Fibroblast of gingiva (primary cell): ENCODE measurements at regions not wholly inside any gene's neighbourhood (a gene's known extent, or its start where the extent isn't known, plus 50 kb on each side); places are given as distances from the start of the nearest gene placed in this dataset.

Experiments
- DNase-seq: peaks from one replicate; pipeline ENCODE4 v3.0.0-alpha.2; 2011; ENCODE audit warnings: low read depth

- no peak for DNase-seq
Observed at GRCh38 chr11:10930224-10930971, 72.5 kb upstream of the ZBED5 start.

GRCh38 chr11:10927538-10927937 lies 69.7 kb upstream of the ZBED5 start:
- DNase-seq, result no peak

DNA sequence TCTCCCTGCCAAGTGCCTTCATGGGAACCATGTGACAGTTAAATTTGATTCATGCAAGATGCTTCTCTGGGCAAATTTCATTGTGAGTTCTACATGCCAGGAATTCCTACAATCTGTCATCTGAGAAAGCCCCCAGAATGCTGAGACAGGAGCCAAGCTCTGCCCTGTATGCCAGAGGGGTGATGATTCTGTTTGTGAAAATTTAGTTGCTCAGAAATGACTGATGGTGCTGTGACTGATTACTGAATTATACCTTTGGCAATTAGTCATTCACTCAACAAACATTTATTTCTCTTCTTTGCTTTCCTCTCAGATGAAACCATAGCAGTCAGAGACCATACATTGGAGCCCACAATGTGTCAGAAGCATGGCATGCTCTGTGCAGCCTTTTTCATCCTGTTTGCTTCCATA lies 69.0 kb upstream of the ZBED5 start:
- DNase-seq, result peak; percentile 51

GRCh38 chr11:10925149-10925926 lies 67.5 kb upstream of the ZBED5 start:
- no peak for DNase-seq

DNA sequence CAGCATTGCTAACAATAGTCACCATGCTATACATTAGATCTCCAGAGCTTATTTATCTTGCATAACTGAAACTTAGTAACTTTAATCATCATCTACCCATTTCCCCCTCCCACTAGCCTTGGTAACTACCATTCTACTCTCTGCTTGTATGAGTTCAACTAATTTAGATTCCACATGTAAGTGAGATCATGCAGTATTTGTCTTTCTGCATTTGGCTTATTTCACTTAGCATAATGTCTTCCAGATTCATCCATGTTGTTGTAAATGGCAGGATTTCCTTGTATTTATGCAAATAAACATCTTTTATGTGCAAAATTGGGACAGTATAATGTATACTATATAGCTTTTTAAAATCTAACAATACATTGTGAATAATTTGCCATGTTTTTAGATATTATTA lies 66.0 kb upstream of the ZBED5 start:
- no peak for DNase-seq

GRCh38 chr11:10922892-10923291 lies 65.0 kb upstream of the ZBED5 start:
- no peak for DNase-seq

- no peak for DNase-seq
Observed at GRCh38 chr11:10920875-10921274, 63.0 kb upstream of the ZBED5 start.

DNA sequence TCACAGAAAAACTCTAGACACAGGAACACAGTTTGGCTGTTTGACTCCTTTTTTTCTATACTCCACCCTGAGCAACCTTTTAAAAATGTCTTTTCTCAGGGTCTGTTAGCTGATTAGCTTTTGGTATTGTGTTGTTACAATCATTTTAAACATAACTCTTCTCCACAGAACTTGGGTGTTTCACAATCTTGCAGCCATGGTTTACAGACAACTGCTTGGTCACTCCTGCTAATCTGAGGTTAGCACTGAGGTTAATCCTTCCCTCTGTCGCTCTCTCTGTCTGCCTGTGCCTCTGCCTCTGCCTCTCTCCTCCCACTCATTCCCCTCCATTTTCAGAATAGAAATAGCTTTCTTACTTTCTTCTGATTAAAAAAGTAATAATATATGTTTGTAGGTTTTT lies 62.4 kb upstream of the ZBED5 start:
- DNase-seq, result no peak

GRCh38 chr11:10918698-10919097 lies 60.8 kb upstream of the ZBED5 start:
- no peak for DNase-seq

DNA sequence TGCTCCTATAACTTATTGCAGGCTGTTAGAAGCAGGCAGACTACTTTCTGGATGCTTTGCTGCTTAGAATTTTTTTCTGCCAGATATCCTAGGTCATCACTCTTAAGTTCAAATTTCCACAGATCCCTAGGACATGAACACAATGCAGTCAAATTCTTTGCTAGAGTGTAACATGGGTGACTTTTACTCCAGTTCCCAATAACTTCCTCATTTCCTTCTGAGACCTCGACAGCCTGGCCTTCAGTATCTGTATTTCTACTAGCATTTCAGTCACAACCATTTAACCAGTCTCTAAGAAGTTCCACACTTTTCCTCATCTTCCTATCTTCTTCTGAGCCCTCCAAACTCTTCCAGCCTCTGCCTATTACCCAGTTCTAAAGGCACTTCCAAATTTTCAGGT lies 60.4 kb upstream of the ZBED5 start:
- no peak for DNase-seq

DNA sequence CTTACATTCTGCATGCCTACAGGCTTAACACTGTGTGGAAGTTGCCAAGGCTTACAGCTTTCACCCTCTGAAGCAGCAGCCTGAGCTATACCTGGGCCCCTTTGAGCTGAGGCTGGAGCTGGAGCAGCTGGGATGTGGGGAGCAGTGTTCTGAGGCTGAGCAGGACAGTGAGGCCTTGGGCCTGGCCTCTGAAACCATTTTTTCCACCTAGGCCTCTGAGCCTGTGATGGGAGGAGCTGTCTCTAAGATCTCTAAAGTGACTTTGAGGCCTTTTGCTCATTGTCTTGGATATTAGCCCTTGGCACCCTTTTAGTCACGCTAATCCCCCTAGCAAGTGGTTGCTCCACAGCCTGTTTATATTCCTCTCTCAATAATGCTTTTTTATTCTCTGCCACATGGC lies 59.9 kb upstream of the ZBED5 start:
- no peak for DNase-seq

GRCh38 chr11:10916665-10917064 lies 58.8 kb upstream of the ZBED5 start:
- no peak for DNase-seq

- DNase-seq, result peak; percentile 66
Observed at GRCh38 chr11:10914050-10914449, 56.2 kb upstream of the ZBED5 start.

DNA sequence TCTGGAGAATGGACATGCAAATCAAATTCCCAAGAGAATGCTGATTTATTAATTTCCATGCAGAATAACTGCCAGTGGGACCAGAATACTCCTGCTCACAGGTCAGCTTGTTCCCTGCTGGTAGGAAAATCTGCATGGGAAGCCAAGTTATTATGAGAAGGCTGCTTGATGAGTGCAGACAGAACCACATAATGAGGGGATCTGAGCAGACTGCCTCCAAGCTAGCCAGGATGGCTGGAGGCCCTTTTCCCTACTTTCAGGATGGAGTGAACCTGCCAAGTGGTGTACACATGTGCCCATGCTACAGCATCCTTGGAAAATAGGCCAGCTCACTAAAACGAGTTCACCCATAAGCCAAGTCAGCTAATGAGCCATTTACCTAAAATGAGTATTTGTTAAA lies 55.2 kb upstream of the ZBED5 start:
- DNase-seq, result no peak

GRCh38 chr11:10911907-10912306 lies 54.1 kb upstream of the ZBED5 start:
- no peak for DNase-seq

DNA sequence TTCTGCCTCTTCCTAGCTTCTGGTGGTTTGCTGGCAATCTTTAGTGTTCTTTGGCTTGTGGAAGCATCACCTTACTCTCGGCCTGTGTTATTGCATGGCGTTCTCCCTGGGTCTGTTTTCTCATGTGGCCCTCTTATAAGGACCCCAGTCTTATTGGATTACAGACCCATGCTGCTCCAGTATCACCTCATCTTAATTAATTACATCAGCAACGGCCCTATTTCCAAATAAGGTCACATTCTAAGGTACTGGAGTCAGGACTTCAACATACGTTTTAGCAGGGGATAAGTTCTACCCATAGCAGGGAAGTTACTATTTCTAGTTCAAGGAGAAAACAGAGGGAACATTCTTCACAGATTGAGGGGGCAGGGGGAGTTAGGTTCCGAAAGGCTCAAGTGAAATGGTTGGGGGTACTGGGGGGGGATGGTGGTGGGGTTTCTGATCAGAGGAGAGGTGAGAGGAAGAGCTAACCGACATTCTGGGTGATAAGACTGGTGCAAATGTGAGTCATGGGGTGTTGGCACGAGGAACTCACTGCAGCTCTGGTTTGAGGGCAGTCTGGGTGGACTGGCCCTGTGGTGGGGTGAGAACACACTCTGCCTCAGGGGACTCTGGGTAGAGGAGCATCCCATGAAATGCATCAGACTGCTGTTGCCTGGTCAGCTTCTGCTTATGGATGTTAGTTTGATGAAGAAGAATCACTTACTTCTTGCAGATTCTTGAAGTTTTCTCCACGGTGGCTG lies 51.5 kb upstream of the ZBED5 start:
- no peak for DNase-seq

- peak; percentile 66 for DNase-seq
Observed at GRCh38 chr11:10908215-10908951, 50.5 kb upstream of the ZBED5 start.
